Fibroblast of lung (primary cell): ENCODE measurements at regions not wholly inside any gene's neighbourhood (a gene's known extent, or its start where the extent isn't known, plus 50 kb on each side); places are given as distances from the start of the nearest gene placed in this dataset.

Experiments
- EZH2 ChIP-seq: IDR thresholded peaks from 2 replicates; pipeline ENCODE4 v1.5.1; 2012; ENCODE audit warnings: low read length, control low read depth, mild to moderate bottlenecking; ENCODE audit errors: missing control alignments
- TF ChIP-seq, protein P1 (sequence below), 2 donors: IDR thresholded peaks in 1 of 2; conservative IDR thresholded peaks in 1 of 2; 1 replicate in 1 of 2; 2 replicates in 1 of 2; pipeline ENCODE4 v1.5.1; 2011 to 2012; ENCODE audit warnings: low read length in 2 of 2, control low read depth in 1 of 2, inconsistent platforms in 1 of 2, low read depth in 1 of 2, mild to moderate bottlenecking in 1 of 2

DNA sequence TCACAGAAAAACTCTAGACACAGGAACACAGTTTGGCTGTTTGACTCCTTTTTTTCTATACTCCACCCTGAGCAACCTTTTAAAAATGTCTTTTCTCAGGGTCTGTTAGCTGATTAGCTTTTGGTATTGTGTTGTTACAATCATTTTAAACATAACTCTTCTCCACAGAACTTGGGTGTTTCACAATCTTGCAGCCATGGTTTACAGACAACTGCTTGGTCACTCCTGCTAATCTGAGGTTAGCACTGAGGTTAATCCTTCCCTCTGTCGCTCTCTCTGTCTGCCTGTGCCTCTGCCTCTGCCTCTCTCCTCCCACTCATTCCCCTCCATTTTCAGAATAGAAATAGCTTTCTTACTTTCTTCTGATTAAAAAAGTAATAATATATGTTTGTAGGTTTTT is 62.4 kb upstream of the ZBED5 start:
- TF ChIP-seq, protein P1, sequence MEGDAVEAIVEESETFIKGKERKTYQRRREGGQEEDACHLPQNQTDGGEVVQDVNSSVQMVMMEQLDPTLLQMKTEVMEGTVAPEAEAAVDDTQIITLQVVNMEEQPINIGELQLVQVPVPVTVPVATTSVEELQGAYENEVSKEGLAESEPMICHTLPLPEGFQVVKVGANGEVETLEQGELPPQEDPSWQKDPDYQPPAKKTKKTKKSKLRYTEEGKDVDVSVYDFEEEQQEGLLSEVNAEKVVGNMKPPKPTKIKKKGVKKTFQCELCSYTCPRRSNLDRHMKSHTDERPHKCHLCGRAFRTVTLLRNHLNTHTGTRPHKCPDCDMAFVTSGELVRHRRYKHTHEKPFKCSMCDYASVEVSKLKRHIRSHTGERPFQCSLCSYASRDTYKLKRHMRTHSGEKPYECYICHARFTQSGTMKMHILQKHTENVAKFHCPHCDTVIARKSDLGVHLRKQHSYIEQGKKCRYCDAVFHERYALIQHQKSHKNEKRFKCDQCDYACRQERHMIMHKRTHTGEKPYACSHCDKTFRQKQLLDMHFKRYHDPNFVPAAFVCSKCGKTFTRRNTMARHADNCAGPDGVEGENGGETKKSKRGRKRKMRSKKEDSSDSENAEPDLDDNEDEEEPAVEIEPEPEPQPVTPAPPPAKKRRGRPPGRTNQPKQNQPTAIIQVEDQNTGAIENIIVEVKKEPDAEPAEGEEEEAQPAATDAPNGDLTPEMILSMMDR (conservative IDR thresholded peaks at IDR 0.05 in 1 of 2, IDR thresholded peaks at IDR 0.05 in 1 of 2; ENCODE audit: low read depth in 1 of 2, low read length in 2 of 2), result no peak
- TF ChIP-seq EZH2, result no peak
